Stimulated activated CD8-positive, alpha-beta memory T cell treated with anti-CD3 and anti-CD28 coated beads, Interleukin-12 subunit alpha, Interleukin-12 subunit beta, amount 100 ng/mL, for 24 hours (primary cell): ENCODE measurements at regions not wholly inside any gene's neighbourhood (a gene's known extent, or its start where the extent isn't known, plus 50 kb on each side); places are given as distances from the start of the nearest gene placed in this dataset.

Source experiments
- DNase-seq: peaks from one replicate; pipeline ENCODE4 v3.0.0-alpha.2; 2020; ENCODE audit errors: extremely low read depth

DNA sequence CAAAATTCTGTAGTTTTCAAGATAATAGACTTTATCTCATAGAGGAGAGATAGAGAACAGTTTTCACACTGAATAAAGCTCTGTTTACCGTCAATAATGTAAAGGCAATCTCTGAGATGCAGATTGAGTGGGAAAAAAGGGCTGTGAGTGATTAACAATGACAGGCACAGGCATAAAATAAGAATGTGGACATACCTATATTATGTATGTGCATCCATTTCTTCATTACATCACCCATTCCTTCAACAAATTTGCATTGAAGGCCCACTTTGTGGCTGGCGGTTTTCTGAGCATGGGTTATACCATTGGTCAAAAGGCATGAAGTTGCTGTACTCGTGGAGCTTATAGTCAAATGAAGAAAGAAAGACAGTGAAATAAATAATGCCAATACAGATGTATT is 1431.0 kb downstream of the AACS start:
- DNase-seq: no peak

DNA sequence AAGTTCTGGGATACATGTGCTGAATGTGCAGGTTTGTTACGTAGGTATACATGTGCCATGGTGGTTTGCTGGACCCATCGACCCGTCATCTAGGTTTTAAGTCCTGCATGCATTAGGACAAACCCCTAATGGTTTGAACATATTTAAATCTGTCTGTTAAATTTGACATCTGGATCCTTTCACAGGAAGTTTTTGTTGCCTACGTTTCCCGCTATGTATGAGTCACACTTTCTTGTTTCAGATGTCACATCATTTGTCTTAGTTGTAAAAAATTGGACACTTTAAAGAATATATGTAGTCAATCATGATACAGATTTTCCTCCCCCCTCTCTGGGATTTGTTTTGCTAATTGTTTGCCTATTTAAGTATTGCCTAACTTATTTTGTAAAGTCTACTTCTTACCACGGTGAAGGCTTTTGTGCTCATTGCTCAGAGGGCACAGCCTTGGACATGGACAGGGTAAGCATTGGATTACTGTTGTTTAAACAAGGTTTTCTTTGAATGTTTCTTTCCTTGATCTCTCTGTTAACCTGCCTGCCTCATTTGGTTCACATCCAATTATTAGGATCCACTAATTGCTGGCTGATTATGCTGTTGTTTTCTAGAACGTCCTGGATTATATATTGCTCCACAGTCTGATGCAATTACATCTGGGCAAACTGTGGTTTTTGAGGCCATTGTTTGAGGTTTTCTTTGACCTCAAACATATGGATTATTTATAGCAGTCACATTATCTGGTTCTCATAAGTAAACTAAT is 1441.4 kb downstream of the AACS start:
- no peak for DNase-seq

DNA sequence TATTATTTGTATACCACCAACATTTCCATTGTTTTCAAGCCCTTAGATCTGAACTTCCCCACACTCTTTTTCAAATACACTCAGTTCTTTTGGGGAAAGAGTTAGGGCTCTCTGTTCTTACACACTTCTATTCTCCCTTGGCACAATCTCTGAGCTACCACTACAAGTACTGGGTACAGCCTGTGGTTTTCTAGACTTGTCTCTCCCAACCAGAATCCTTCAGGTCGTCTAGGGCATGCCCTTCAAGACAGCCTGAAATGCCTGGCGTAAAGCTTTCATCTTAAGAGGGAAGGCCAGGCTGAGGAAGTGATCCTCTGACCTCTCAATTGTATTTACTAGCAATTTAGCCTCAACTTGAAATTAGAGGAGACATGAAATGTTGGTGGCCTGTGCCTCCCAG is 1442.0 kb downstream of the AACS start:
- no peak for DNase-seq

DNA sequence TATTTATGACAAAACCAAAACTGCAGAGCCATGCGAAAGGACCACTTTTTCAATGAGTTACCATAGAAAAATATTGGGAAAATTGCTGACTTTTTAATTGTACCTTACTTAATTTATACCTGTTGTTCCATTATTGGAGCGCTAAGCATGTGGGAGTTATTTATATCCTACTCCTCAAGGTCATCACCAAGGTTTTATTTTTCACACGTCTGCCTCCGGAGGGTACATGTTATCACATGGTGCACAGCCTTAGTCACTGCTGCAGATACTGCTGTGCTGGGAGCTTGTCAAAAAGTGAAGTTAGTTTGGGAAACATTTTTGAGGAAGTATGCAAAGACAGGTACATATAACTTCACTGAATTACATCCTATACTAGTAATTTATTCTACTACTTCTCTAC is 1444.3 kb downstream of the AACS start:
- DNase-seq: no peak

DNA sequence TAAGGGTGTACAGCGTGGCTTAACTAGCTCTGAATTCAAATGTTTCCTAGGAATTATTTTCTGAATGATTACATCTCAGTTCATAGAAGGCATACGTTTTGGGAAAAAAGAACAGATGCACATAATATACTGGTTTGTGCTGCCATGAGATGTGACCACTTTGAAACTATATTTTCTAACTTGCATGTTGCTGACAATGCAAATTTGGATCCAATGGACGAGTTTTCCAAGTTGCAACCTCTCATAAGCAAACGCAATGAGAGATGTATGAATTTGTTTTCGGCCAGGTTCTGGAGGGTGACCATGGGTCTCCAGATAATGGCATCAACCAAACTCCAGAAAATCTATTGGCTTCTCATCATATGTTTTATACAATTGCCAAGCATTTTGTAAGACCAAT is 1445.4 kb downstream of the AACS start:
- no peak for DNase-seq

DNA sequence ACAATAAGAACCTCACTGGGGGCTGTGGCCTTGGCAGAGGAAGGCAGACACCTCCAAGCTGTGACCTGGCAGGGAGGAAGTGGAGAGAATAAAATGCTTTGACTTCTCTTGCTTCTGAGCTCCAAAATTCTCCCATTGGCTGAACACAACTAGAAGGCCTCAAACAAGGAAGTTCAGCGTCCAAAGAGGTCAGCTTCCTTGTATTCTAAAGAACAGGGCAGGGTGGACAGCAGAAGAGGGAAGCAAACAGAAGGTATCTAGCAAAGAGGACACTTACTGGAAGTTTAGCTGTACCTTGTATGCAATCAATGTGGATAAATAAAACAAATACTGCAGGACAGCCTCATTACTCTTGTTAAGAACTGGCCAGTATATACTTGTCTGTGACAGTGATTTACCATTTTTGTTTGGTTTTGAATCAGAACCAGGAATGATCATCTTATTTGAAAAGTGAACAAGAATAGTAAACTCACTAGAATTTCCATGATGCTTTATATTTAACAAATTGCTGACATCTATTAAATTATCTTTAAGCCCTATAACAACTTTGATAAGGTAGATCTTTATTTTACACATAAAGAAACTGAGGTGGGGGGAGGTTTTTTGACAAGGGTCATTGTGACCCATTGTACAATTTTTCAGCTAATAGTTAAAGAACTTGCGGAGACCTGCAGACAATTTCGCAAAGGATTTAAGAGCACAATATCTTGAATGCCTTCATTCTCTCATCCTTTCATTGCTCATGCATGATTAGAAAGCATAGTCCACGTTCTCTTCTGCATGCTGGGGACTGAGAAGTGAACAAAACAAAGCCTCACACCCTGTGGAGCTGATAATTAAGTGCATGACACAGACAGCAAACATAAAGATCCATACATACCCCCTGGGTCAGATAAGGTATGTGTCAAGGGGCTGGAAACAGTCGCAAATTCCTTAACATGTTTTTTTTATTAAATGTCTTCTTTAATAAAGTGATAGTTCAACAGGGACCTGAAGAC is 1448.0 kb downstream of the AACS start:
- DNase-seq: no peak

DNA sequence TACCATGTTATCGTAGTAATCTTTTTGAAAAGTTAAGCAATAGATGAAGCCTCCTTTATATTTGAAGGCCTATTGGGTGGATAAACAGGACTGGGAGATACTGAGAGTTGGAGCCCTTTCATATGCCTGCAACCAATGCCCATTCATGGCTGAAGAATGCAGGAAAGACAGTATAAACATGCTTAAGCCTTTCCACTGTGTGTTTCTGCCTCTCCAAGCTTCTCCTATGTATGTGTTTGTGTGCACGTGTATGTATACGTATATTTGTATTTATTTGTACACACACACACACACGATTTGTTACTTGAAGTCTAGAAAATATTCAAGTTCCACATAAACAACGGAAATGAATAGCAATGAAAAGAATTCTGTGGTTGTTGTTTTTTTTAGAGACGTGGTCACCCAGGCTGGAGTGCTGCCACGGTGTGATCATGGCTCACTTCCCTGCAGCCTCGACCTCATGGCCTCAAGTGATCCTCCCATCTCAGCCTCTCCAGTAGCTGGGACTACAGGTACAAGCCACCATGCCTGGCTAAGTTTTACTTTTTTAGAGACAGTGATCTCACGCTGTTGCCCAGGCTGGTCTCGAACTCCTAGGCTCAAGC is 1453.5 kb downstream of the AACS start:
- DNase-seq: no peak

DNA sequence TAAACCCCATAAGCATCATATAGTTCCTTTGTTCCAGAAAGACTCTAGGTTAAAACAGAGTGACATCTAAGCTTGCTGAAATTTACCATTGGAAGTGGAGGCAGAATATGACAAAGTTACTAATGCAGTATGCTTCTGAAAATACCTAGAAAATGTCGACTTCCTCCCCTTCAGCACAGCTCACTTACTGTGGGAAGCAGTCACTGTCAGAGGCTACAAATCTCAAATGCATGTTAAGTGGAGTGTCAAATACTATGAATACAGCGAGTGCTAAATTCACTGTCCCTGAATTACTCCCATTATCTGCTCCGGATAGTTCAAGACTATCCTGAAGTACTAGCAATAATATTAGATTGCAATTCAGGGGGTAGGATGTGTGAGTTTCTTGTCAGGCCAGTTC is 1454.6 kb downstream of the AACS start:
- no peak for DNase-seq

DNA sequence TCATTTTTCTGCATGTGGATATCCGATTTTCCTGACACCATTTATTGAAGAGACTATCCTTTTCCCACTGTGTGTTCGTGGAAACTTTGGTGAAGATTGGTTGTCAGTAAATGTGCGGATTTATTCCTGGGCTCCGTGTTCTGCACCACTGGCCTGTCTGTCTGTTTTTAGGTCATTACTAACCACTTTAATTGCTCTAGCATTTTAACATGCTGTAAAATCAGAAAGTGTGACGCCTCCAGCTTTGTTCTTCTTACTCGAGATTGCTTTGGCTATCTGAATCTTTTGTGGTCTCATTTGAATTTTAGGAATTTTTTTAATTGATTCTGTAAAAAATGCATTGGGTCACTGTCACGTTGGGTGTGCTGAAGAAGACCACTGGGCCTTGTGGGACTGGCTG is 1458.7 kb downstream of the AACS start:
- no peak for DNase-seq

DNA sequence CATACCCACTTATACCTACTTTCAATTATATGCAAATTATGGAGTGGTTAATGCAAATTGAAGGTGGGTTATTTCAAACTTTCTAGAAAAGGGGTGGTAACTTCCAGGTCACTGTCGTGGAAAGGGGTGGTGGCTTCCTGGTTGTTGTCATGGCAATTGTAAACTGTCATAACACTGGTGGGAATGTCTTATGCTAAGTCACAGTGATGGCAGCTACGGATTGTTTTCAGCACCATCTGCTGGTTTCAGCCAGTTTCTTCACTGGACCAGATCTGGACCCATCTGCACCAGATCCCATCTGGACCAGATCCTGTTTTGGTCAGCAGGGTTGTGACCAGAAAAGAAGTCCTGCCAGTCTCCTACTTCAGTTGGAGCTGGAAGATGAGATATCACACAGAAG is 1469.3 kb downstream of the AACS start:
- no peak for DNase-seq

DNA sequence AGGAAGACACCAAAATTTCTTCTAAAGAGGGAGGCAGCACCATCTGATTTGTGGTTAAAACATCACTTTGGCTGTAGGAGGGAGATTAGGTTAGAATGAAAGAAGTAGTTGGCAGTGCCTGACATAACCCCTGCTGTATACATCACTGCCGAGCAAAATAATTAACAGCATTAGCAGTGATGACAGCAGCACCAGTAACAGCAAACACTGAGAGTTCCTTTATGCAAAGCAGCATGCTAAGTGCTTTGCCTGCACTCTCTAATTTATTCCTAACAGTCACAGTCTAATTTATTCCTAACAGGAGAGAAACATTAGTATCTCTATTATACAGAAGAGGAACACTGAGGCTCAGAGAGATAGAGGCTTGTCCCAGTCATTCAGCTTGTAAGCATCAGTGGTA is 1469.7 kb downstream of the AACS start:
- DNase-seq: no peak

DNA sequence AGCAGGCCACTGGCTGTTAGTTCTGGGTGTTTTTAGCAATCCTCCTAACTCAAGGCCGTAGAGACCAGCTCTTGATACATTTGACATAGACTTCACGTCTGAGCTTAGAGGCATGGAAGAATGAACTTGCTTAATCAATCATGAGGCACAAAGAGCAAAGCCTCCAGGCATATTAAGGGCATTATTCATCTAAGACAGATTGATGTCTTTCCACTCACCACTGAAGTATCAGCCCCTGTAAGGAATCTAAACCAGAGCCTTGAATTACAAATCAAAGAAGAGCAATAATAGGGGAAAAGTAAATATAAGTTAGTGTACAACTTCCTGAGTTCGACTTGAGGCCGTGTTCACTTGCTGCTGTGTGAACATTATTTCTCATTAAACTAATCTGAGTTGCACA is 1470.7 kb downstream of the AACS start:
- DNase-seq: no peak

DNA sequence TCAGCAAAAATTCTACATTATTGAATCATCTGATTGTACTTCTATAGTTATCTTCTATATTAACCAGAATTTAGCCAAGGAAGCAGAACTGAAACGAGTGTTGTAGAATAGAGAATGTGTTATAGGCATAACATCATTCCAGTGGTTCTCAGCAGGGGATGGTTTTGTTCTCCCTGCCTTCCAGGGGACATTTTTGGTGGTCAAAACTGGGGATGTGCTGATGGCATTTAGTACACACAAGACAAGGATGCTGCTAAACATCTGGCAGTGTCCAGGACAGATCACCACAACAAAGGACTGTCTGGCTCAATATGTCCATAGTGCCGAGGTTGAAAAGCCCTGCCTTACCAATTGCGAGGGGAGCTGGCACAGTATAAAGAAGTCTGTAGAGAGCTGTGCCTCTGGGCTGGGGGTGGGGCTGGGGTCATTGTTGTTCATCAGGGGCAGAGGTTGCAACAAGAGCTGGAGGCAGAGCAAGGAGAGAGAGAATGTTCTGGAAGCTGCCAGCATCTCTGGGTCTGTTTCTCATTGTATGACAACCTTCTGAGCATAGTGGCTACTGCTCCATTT is 1472.8 kb downstream of the AACS start:
- DNase-seq: no peak

DNA sequence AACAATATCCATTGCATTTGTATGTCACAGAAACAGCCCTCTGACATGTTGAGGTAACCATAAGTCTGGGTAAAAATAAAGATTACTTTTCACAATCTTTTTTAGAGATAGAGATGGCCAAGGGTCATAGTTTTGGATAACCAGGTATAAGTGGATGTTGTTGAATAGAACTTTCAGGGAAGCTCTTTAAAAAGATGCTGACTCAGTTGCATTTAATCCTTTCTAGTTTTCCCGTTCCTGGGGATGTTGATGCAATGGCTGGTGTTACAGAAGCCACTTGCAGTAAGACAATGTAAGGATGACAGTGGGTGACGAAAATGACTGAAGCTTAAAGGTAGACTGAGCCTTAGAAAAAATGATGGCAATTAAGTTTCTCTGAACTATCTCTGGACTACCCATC is 1473.7 kb downstream of the AACS start:
- DNase-seq: no peak

DNA sequence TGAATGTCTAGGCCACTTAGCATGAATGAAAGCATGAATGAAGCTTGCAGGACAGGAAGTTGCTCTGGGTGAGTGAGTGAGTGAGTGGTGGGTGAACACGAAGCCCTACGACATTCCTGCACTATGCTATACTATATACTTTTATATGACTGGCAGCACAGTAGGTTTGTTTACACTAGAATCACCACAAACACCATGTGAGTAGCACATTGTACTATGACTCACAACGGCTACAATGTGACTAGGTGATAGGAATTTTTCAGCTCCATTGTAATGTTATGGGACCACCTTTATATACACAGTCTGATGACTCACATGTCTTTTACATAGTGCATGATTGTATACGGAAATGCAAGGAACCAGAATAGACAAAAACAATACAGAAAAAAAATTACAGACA is 1480.2 kb downstream of the AACS start:
- DNase-seq: no peak

DNA sequence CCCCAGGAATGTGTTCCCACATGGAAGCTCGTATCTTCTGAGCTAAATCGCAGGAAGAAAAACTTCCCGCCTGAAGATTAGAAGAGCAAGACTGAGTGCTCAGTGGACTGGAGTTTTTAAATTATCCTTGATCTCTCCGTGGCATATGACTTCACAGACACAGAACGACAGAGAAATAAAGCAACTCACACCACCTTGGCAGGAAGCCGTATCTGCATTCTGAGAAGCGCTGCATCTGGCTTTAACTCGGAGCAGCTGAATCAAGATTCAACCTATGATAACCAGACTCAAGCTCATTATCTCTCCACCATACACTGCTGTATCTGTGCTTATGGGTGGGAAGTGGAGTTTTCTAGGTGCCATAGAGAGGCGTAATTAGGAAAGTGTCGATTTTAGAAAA is 1482.7 kb downstream of the AACS start:
- DNase-seq: no peak

DNA sequence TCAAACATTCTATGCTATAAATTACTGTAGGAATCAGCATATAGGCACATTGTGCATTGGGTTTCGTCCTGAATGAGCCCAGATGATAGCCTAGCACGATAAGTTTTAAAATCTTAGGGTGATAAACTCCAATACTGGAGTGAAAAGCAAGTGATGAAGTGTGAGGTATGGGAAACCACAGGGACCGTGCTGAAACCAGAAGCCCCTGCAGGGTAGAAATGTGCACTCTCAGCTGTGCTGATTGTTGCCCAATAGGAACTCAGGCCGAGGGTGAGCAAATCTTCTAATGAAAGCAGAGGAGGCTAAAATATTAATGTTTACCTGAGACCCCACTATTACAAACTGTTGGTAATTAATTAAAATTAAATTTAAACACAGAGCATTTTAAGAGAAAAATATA is 1486.6 kb downstream of the AACS start:
- DNase-seq: no peak

DNA sequence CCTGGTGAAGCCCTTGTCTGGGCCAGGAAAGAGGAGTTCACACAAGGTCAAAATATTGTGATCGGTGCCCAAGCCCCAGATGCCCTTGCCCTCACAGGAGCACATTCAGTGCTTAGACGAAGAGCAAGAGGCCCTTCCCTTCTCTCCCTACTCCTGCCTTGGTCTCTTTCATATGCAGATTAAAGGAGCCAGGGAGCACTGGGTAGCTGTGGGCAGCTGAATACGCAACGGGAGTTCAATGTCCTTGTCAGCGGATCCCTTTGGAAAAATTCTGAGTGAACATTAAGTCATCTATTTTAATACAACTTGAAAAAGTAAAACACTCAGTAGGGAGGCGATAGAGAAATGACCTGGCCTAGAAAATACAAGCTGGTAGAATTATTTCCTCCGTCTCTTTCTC is 1489.4 kb downstream of the AACS start:
- no peak for DNase-seq

DNA sequence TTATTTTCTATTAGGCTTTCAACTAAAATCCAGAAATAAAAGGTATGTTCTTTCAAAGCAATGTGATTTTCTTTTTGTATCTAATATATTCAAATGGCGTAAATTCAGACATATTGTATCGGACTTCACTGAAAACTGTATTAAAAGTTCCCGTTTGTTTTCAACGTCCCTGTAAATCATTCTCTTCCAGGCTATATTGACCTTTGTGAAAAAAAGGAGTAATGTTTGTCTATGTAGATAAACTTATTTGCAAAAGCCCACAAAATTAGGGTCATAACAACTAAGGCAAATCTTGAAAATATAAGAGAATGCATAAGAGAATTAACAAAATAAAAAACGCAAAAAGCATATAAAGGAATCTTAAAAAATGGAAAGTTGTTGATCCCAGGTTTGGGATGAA is 1492.4 kb downstream of the AACS start:
- no peak for DNase-seq

DNA sequence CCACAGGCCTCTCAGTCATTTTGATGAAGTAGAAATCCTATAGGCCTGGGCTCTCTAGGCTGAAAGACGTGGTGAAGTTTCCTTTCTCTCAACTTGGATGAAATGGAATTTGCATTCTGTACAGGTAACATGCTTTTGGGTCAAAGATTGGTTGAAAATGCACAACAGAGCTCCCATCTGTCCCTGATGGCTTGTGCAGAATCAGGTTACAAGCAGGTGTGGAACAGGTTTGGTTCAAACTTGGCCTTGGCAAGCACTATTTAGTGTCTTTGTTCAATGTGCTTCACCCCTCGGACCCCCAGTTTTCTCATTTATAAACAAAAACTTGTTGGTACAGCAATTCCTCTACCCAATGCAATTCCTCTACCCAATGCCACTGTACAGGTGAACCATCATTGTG is 1493.0 kb downstream of the AACS start:
- no peak for DNase-seq

DNA sequence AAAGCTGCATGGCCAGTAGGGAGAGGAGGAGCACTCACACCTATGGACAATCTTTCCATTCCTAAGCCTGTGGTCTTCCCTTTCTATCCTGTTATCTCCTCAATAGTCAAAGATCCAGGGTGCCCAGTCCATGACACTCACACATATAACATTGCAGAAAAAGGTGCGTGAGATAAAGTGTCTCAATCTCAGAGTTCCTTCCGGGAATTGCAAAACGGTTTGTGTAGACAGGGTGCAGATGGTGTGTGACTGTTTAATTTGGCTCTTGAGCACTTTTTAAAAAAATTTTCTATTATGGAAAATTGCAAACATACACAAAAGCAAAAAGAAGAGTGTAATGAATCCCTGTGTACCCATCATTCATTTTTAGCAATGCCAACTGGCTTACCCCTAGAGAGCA is 1493.6 kb downstream of the AACS start:
- no peak for DNase-seq

DNA sequence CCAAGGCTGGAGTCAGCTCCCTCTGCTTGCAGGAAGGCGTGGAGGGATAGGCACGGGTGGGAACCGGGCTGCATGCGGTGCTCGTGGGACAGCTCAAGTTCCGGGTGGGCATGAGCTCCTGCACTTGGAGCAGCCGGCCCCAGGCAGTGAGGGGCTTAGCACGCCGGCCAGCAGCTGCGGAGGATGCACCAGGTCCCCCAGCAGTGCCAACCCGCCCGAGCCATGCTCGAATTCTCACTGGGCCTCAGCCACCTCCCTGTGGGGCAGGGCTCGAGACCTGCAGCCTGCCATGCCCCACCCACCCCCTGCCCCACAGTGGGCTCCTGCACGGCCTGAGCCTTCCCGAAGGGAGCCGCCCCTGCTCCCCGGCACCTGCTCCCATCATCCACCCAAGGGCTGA is 1501.8 kb downstream of the AACS start:
- no peak for DNase-seq
